Caco-2 (cell line): ENCODE measurements at regions not wholly inside any gene's neighbourhood (a gene's known extent, or its start where the extent isn't known, plus 50 kb on each side); places are given as distances from the start of the nearest gene placed in this dataset.

Experiments
- BruUV-seq: library from RNA; stranded (reverse); fragments of 400-500 nt; replicated peaks from 2 replicates; lab custom pipeline; 2021; lab: Mats Ljungman, UMichigan
- CTCF ChIA-PET: fragments of 300-600 bp; sonication (Branson Sonifier 250); formaldehyde crosslinking; loops from one replicate; lab custom pipeline; 2022; ENCODE audit warnings: antibody characterized with exemption; lab: Charles Lee
- POLR2A ChIA-PET: fragments of 300-600 bp; sonication (Branson Sonifier 250); formaldehyde crosslinking; loops from one replicate; lab custom pipeline; 2022; ENCODE audit warnings: antibody characterized with exemption; lab: Charles Lee
- DNase-seq, 2 experiments: peaks; one replicate each; pipeline versions ENCODE4 v3.0.0 to v3.0.0-alpha.2; 2020 to 2022
- H3K27me3 ChIP-seq: replicated peaks from 2 replicates; pipeline ENCODE4 v1.6.0; 2011; ENCODE audit warnings: low read length; ENCODE audit not compliant: control insufficient read depth, insufficient read depth
- H3K36me3 ChIP-seq: 2 replicates; pipeline ENCODE4 v1.5.1; 2011; ENCODE audit warnings: low read length; ENCODE audit not compliant: control insufficient read depth, insufficient read depth
- H3K4me1 ChIP-seq: fragments of 250-450 bp; sonication (Bioruptor Pico); 2 replicates; pipeline ENCODE4 v1.5.1; 2020; ENCODE audit warnings: mild to moderate bottlenecking
- H3K4me3 ChIP-seq: 2 replicates; pipeline ENCODE4 v1.5.1; 2011; ENCODE audit warnings: low read depth, mild to moderate bottlenecking, control low read depth, low read length
- H3K9me3 ChIP-seq: fragments of 250-450 bp; sonication (Bioruptor Pico); 2 replicates; pipeline ENCODE4 v1.5.1; 2020; ENCODE audit warnings: mild to moderate bottlenecking, moderate library complexity
- H3K27ac Mint-ChIP-seq: one replicate; pipeline ENCODE4 v1.8.0; 2022; ENCODE audit warnings: mixed read lengths; ENCODE audit not compliant: unreplicated experiment
- H3K27me3 Mint-ChIP-seq: one replicate; pipeline ENCODE4 v1.8.0; 2022; ENCODE audit warnings: mixed read lengths; ENCODE audit not compliant: insufficient read depth, unreplicated experiment
- H3K36me3 Mint-ChIP-seq: one replicate; pipeline ENCODE4 v1.8.0; 2022; ENCODE audit warnings: mild to moderate bottlenecking, mixed read lengths; ENCODE audit not compliant: insufficient read depth, unreplicated experiment
- H3K4me1 Mint-ChIP-seq: one replicate; pipeline ENCODE4 v1.8.0; 2022; ENCODE audit warnings: low read depth, mixed read lengths; ENCODE audit not compliant: unreplicated experiment
- H3K4me3 Mint-ChIP-seq: one replicate; pipeline ENCODE4 v1.8.0; 2022; ENCODE audit warnings: mild to moderate bottlenecking, moderate library complexity, mixed read lengths; ENCODE audit not compliant: unreplicated experiment
- H3K9me3 Mint-ChIP-seq: one replicate; pipeline ENCODE4 v1.8.0; 2022; ENCODE audit warnings: mixed read lengths; ENCODE audit not compliant: unreplicated experiment
- CTCF ChIP-seq, 2 experiments: fragments of 200-600 bp in 1 of 2; IDR thresholded peaks; 1 replicate in 1 of 2; 2 replicates in 1 of 2; pipeline versions ENCODE4 v1.5.1 to v1.8.0; 2011 to 2022; ENCODE audit warnings: antibody characterized with exemption in 1 of 2, control low read depth in 1 of 2, inconsistent platforms in 1 of 2, low read depth in 1 of 2, low read length in 1 of 2, mild to moderate bottlenecking in 1 of 2, moderate library complexity in 1 of 2; ENCODE audit not compliant: insufficient read depth in 1 of 2, severe bottlenecking in 1 of 2, unreplicated experiment in 1 of 2
- intact Hi-C: fragments of 100-400 bp; cut with micrococcal nuclease; formaldehyde crosslinking; loops from one replicate; pipeline ENCODE4 v1.10.0; 2022; ENCODE audit not compliant: unreplicated experiment

- TF ChIP-seq CTCF (IDR thresholded peaks at IDR 0.05; ENCODE audit: insufficient read depth in 1 of 2, low read depth in 1 of 2, low read length in 1 of 2, severe bottlenecking in 1 of 2, unreplicated experiment in 1 of 2): no peak
- BruUV-seq: no TSS peak
- Histone ChIP-seq H3K27me3 (no peaks in the 10 kb centered on the region), H3K4me1 (no peaks in the 10 kb centered on the region), H3K4me3 (no peak overlapping the region), H3K36me3 (no peaks in the 10 kb centered on the region), H3K9me3 (no peaks in the 10 kb centered on the region)
- Mint-ChIP-seq H3K9me3 (no peaks in the 10 kb centered on the region), H3K27ac (no peak overlapping the region), H3K4me3 (no peak overlapping the region), H3K36me3 (no peaks in the 10 kb centered on the region), H3K27me3 (peaks cover 11% of the 10 kb centered on the region), H3K4me1 (no peaks in the 10 kb centered on the region)
- intact Hi-C loops: no loop called here
- POLR2A ChIA-PET: no interaction called here
- DNase-seq: no peak
- CTCF ChIA-PET: no interaction called here
Measured at GRCh38 chr15:37794947-37795346, 139.5 kb upstream of the TMCO5A start.

- H3K4me3 ChIP-seq: no peak overlapping the region
- intact Hi-C loops: no loop called here
- ChIA-PET POLR2A (no interaction called here), CTCF (no interaction called here)
- no TSS peak for BruUV-seq
- H3K36me3 Mint-ChIP-seq: no peaks in the 10 kb centered on the region
- H3K4me1 Mint-ChIP-seq: no peaks in the 10 kb centered on the region
- no peaks in the 10 kb centered on the region for H3K9me3 ChIP-seq
- no peaks in the 10 kb centered on the region for H3K36me3 ChIP-seq
- H3K27ac Mint-ChIP-seq: no peak overlapping the region
- H3K4me1 ChIP-seq: no peaks in the 10 kb centered on the region
- H3K4me3 Mint-ChIP-seq: no peak overlapping the region
- H3K27me3 Mint-ChIP-seq: peaks cover 14% of the 10 kb centered on the region
- H3K9me3 Mint-ChIP-seq: no peaks in the 10 kb centered on the region
- TF ChIP-seq CTCF (IDR thresholded peaks at IDR 0.05; ENCODE audit: insufficient read depth in 1 of 2, low read depth in 1 of 2, low read length in 1 of 2, severe bottlenecking in 1 of 2, unreplicated experiment in 1 of 2): no peak
- no peaks in the 10 kb centered on the region for H3K27me3 ChIP-seq
- DNase-seq: no peak
Measured at GRCh38 chr15:37801529-37801928, 132.9 kb upstream of the TMCO5A start.

- H3K4me3 ChIP-seq: no peak overlapping the region
- Mint-ChIP-seq H3K9me3 (no peaks in the 10 kb centered on the region), H3K27ac (no peak overlapping the region), H3K4me1 (no peaks in the 10 kb centered on the region), H3K36me3 (no peaks in the 10 kb centered on the region), H3K27me3 (peaks cover 8% of the 10 kb centered on the region), H3K4me3 (no peak overlapping the region)
- TF ChIP-seq CTCF (IDR thresholded peaks at IDR 0.05; ENCODE audit: insufficient read depth in 1 of 2, low read depth in 1 of 2, low read length in 1 of 2, severe bottlenecking in 1 of 2, unreplicated experiment in 1 of 2): no peak
- H3K27me3 ChIP-seq: no peaks in the 10 kb centered on the region
- no peaks in the 10 kb centered on the region for H3K36me3 ChIP-seq
- BruUV-seq: no TSS peak
- H3K9me3 ChIP-seq: no peaks in the 10 kb centered on the region
- ChIA-PET CTCF (no interaction called here), POLR2A (no interaction called here)
- no peaks in the 10 kb centered on the region for H3K4me1 ChIP-seq
- intact Hi-C loops: no loop called here
- no peak for DNase-seq
Measured at GRCh38 chr15:37806808-37807207, 127.6 kb upstream of the TMCO5A start.
